ENCODE measurements at regions not wholly inside any gene's neighbourhood (a gene's known extent, or its start where the extent isn't known, plus 50 kb on each side); places are given as distances from the start of the nearest gene placed in this dataset.
"Not testable (repeated sequence)": the region's sequence is repeated elsewhere in the genome, so short reads cannot be mapped to it uniquely, and the experiment has no call there.

- whole genome bisulfite sequencing, 2 experiments, result 85 to 91% methylated on average over 3 of the region's 3 CpGs
These were observed 82.1 kb upstream of the ABCA1 start for GRCh38 chr9:105010089-105010488.

GRCh38 chr9:105021917-105022316, 94.0 kb upstream of the ABCA1 start:
- WGBS, 2 experiments, result 93 to 95% methylated on average over 3 of the region's 3 CpGs
- H3K4me3 ChIP-seq (ENCODE audit: insufficient read depth, low read depth, low read length), result no peak overlapping the region

More at GRCh38 chr9:105010089-105010488, 82.1 kb upstream of the ABCA1 start:
- not testable (repeated sequence) for H3K4me1 ChIP-seq (ENCODE audit: control insufficient read depth, insufficient read depth, low read length); H3K9me3 ChIP-seq (ENCODE audit: control insufficient read depth, low read length); H3K36me3 ChIP-seq (ENCODE audit: control insufficient read depth, insufficient read depth, low read length); H3K27me3 ChIP-seq (ENCODE audit: control insufficient read depth, insufficient read depth, low read length, poor library complexity, severe bottlenecking); H3K4me3 ChIP-seq (ENCODE audit: insufficient read depth, low read depth, low read length); H3K27ac ChIP-seq (ENCODE audit: insufficient read depth, low read depth, low read length, poor library complexity, severe bottlenecking)

GRCh38 chr9:105022545-105022944, 94.6 kb upstream of the ABCA1 start:
- 94 to 97% methylated on average over 4 of the region's 5 CpGs for WGBS, 2 experiments

More at GRCh38 chr9:105021917-105022316, 94.0 kb upstream of the ABCA1 start:
- H3K27me3 ChIP-seq (ENCODE audit: control insufficient read depth, insufficient read depth, low read length, poor library complexity, severe bottlenecking), result no peaks in the 10 kb centered on the region
- H3K36me3 ChIP-seq (ENCODE audit: control insufficient read depth, insufficient read depth, low read length), result no peaks in the 10 kb centered on the region
- no peaks in the 10 kb centered on the region for H3K4me1 ChIP-seq (ENCODE audit: control insufficient read depth, insufficient read depth, low read length)
- no peak overlapping the region for H3K27ac ChIP-seq (ENCODE audit: insufficient read depth, low read depth, low read length, poor library complexity, severe bottlenecking)
- no peaks in the 10 kb centered on the region for H3K9me3 ChIP-seq (ENCODE audit: control insufficient read depth, low read length)

DNA sequence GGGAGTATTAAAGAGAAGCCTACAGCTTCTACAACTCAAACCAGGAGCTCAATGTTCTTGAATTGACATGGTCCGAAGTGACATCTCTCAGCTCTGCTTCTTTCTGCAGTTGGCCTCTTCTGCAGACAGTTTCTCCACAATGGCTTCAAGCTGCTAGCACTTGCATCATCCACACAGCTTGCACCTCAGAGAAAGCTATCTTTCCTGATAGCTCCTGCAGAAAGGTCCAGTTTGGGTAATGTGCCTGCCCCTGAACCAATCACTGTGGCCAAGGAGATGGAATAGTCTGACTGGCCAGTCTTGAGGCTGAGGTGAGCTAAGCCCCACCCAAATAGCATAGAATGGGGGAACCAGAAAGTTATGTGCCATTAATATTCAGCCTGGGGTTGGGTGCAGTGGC, 95.8 kb upstream of the ABCA1 start:
- no peaks in the 10 kb centered on the region for H3K9me3 ChIP-seq (ENCODE audit: control insufficient read depth, low read length)
- 88 to 91% methylated on average over 1 of the region's 1 CpG for WGBS, 2 experiments
- no peaks in the 10 kb centered on the region for H3K4me1 ChIP-seq (ENCODE audit: control insufficient read depth, insufficient read depth, low read length)
- H3K4me3 ChIP-seq (ENCODE audit: insufficient read depth, low read depth, low read length), result no peak overlapping the region
- no peaks in the 10 kb centered on the region for H3K36me3 ChIP-seq (ENCODE audit: control insufficient read depth, insufficient read depth, low read length)
- H3K27ac ChIP-seq (ENCODE audit: insufficient read depth, low read depth, low read length, poor library complexity, severe bottlenecking), result no peak overlapping the region
- no peaks in the 10 kb centered on the region for H3K27me3 ChIP-seq (ENCODE audit: control insufficient read depth, insufficient read depth, low read length, poor library complexity, severe bottlenecking)

More at GRCh38 chr9:105022545-105022944, 94.6 kb upstream of the ABCA1 start:
- H3K27ac ChIP-seq (ENCODE audit: insufficient read depth, low read depth, low read length, poor library complexity, severe bottlenecking); H3K4me1 ChIP-seq (ENCODE audit: control insufficient read depth, insufficient read depth, low read length); H3K27me3 ChIP-seq (ENCODE audit: control insufficient read depth, insufficient read depth, low read length, poor library complexity, severe bottlenecking); H3K4me3 ChIP-seq (ENCODE audit: insufficient read depth, low read depth, low read length); H3K9me3 ChIP-seq (ENCODE audit: control insufficient read depth, low read length); H3K36me3 ChIP-seq (ENCODE audit: control insufficient read depth, insufficient read depth, low read length): not testable (repeated sequence)

- Histone ChIP-seq H3K36me3 (ENCODE audit: control insufficient read depth, insufficient read depth, low read length) (no peaks in the 10 kb centered on the region), H3K27me3 (ENCODE audit: control insufficient read depth, insufficient read depth, low read length, poor library complexity, severe bottlenecking) (no peaks in the 10 kb centered on the region), H3K27ac (ENCODE audit: insufficient read depth, low read depth, low read length, poor library complexity, severe bottlenecking) (peak overlapping the region; percentile 58), H3K9me3 (ENCODE audit: control insufficient read depth, low read length) (no peaks in the 10 kb centered on the region), H3K4me3 (ENCODE audit: insufficient read depth, low read depth, low read length) (no peak overlapping the region), H3K4me1 (ENCODE audit: control insufficient read depth, insufficient read depth, low read length) (no peaks in the 10 kb centered on the region)
- WGBS, 2 experiments, result 38 to 43% methylated on average over 7 of the region's 7 CpGs
These were observed 96.6 kb upstream of the ABCA1 start for GRCh38 chr9:105024529-105024928.

GRCh38 chr9:105026451-105026850, 98.5 kb upstream of the ABCA1 start:
- WGBS, 2 experiments, result 75 to 77% methylated on average over 1 of the region's 1 CpG
- no peak overlapping the region for H3K4me3 ChIP-seq (ENCODE audit: insufficient read depth, low read depth, low read length)
- no peaks in the 10 kb centered on the region for H3K27me3 ChIP-seq (ENCODE audit: control insufficient read depth, insufficient read depth, low read length, poor library complexity, severe bottlenecking)
- H3K9me3 ChIP-seq (ENCODE audit: control insufficient read depth, low read length), result no peaks in the 10 kb centered on the region
- no peaks in the 10 kb centered on the region for H3K36me3 ChIP-seq (ENCODE audit: control insufficient read depth, insufficient read depth, low read length)
- no peaks in the 10 kb centered on the region for H3K4me1 ChIP-seq (ENCODE audit: control insufficient read depth, insufficient read depth, low read length)
- no peak overlapping the region for H3K27ac ChIP-seq (ENCODE audit: insufficient read depth, low read depth, low read length, poor library complexity, severe bottlenecking)

DNA sequence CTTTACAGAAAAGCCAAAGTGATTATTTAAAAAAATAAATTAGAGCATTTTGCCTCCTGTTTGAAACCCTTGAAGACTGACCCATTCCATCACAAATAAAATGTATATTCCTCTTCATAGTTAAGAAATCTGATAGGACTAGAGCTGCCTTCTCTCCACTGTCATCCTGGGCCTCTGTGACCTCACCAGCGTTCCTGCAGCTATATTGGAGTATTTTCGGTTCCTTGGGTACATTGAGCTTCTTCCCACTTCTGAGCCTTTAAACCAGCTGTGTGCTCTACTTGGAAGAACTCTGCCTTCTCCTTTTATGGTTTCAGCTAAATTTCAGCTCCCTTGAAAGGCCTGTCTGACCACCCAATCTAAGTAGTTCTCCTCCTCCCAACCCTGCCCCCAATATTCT, 99.1 kb upstream of the ABCA1 start:
- WGBS, 2 experiments, result 86 to 90% methylated on average over 2 of the region's 2 CpGs
- H3K27me3 ChIP-seq (ENCODE audit: control insufficient read depth, insufficient read depth, low read length, poor library complexity, severe bottlenecking), result no peaks in the 10 kb centered on the region

DNA sequence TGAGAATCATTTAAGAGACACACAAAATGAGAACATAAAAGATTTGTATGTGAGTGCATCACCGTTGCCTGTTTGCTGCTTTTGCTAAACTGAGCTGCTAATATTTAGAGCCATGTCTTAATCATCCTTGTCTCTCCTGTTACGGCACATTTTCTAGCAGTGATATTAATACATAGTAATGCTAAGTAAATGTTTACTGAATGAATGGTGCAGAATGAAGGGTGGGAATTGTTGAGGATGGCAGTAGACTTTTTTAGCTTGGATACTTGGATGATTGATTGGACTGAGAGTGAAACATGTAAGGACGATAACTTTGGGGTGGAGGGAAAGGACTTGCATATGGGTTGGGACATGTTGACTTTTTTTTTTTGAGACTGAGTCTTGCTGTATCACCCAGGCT, 102.3 kb upstream of the ABCA1 start:
- Histone ChIP-seq H3K4me3 (ENCODE audit: insufficient read depth, low read depth, low read length) (no peak overlapping the region), H3K27me3 (ENCODE audit: control insufficient read depth, insufficient read depth, low read length, poor library complexity, severe bottlenecking) (no peaks in the 10 kb centered on the region), H3K27ac (ENCODE audit: insufficient read depth, low read depth, low read length, poor library complexity, severe bottlenecking) (no peak overlapping the region), H3K4me1 (ENCODE audit: control insufficient read depth, insufficient read depth, low read length) (no peaks in the 10 kb centered on the region), H3K36me3 (ENCODE audit: control insufficient read depth, insufficient read depth, low read length) (no peaks in the 10 kb centered on the region), H3K9me3 (ENCODE audit: control insufficient read depth, low read length) (no peaks in the 10 kb centered on the region)
- 90 to 97% methylated on average over 2 to 3 of the region's 3 CpGs for WGBS, 2 experiments

More for the DNA sequence above, 99.1 kb upstream of the ABCA1 start:
- no peak overlapping the region for H3K27ac ChIP-seq (ENCODE audit: insufficient read depth, low read depth, low read length, poor library complexity, severe bottlenecking)
- H3K4me3 ChIP-seq (ENCODE audit: insufficient read depth, low read depth, low read length), result no peak overlapping the region
- no peaks in the 10 kb centered on the region for H3K36me3 ChIP-seq (ENCODE audit: control insufficient read depth, insufficient read depth, low read length)
- H3K9me3 ChIP-seq (ENCODE audit: control insufficient read depth, low read length), result no peaks in the 10 kb centered on the region
- no peaks in the 10 kb centered on the region for H3K4me1 ChIP-seq (ENCODE audit: control insufficient read depth, insufficient read depth, low read length)

- no peak overlapping the region for H3K4me3 ChIP-seq (ENCODE audit: insufficient read depth, low read depth, low read length)
- no peaks in the 10 kb centered on the region for H3K4me1 ChIP-seq (ENCODE audit: control insufficient read depth, insufficient read depth, low read length)
- H3K36me3 ChIP-seq (ENCODE audit: control insufficient read depth, insufficient read depth, low read length), result no peaks in the 10 kb centered on the region
- H3K27ac ChIP-seq (ENCODE audit: insufficient read depth, low read depth, low read length, poor library complexity, severe bottlenecking), result no peak overlapping the region
- no CpG with 5 or more reads among the region's 1 CpG for WGBS, 2 experiments
- H3K9me3 ChIP-seq (ENCODE audit: control insufficient read depth, low read length), result no peaks in the 10 kb centered on the region
- H3K27me3 ChIP-seq (ENCODE audit: control insufficient read depth, insufficient read depth, low read length, poor library complexity, severe bottlenecking), result no peaks in the 10 kb centered on the region
These were observed 109.2 kb upstream of the ABCA1 start for GRCh38 chr9:105037139-105037538.

DNA sequence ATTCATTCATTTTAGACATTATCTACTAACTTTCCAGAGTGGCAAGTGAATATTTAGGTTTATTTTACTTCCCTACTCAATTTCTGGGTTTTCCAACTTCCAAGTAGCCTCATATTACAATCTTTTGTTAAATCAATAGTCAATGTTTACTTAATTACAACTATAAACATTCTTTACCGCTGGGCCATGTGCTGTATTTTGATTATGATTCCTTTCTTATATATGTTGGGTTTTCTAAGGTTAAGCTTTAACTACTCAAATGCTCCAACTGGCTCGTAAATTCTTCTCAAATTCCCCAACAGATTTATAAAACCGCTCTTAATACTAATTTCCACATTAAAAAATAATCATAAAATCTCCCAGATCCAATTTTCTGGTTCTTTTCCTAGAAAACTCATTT, 110.1 kb upstream of the ABCA1 start:
- Histone ChIP-seq H3K27me3 (ENCODE audit: control insufficient read depth, insufficient read depth, low read length, poor library complexity, severe bottlenecking) (no peaks in the 10 kb centered on the region), H3K36me3 (ENCODE audit: control insufficient read depth, insufficient read depth, low read length) (no peaks in the 10 kb centered on the region), H3K4me1 (ENCODE audit: control insufficient read depth, insufficient read depth, low read length) (no peaks in the 10 kb centered on the region), H3K27ac (ENCODE audit: insufficient read depth, low read depth, low read length, poor library complexity, severe bottlenecking) (no peak overlapping the region), H3K9me3 (ENCODE audit: control insufficient read depth, low read length) (no peaks in the 10 kb centered on the region), H3K4me3 (ENCODE audit: insufficient read depth, low read depth, low read length) (no peak overlapping the region)
- WGBS, 2 experiments, result 87 to 96% methylated on average over 2 of the region's 3 CpGs

DNA sequence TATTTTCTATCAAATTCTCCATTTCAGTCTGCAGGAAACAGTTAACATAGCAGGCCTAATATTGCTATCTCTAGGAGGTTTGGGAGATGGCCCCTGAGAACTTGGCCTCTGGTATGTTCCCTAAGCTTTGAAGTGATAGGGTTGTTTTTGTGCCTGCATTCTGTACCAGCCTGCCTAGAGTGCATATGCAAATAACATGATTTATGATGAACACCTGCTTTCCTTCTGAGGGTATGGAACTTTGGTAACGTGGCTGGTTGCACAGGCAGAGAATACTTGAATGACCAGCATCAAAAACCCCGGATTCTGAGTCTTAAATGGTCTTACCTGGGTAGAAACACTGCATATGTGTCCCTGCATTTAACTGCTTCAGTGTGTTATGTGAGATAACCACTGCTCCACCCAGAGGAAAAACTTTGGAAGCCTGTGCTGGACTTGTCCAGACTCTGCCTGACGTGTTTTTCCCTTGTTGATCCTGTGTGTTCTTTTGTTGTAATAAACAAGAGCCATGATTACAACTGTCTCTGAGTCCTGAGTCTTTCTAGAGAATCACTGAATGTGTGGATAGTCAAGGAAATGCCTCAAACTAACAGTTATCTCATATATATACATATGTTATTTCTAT, 111.3 kb upstream of the ABCA1 start:
- H3K27ac ChIP-seq (ENCODE audit: insufficient read depth, low read depth, low read length, poor library complexity, severe bottlenecking), result no peak overlapping the region
- H3K9me3 ChIP-seq (ENCODE audit: control insufficient read depth, low read length), result no peaks in the 10 kb centered on the region
- no peaks in the 10 kb centered on the region for H3K36me3 ChIP-seq (ENCODE audit: control insufficient read depth, insufficient read depth, low read length)
- no peaks in the 10 kb centered on the region for H3K27me3 ChIP-seq (ENCODE audit: control insufficient read depth, insufficient read depth, low read length, poor library complexity, severe bottlenecking)
- H3K4me3 ChIP-seq (ENCODE audit: insufficient read depth, low read depth, low read length), result no peak overlapping the region
- peaks cover under 1% of the 10 kb centered on the region for H3K4me1 ChIP-seq (ENCODE audit: control insufficient read depth, insufficient read depth, low read length)
- WGBS, 2 experiments, result 87 to 96% methylated on average over 3 of the region's 3 CpGs
